Nephron (organoid): ENCODE measurements at regions not wholly inside any gene's neighbourhood (a gene's known extent, or its start where the extent isn't known, plus 50 kb on each side); places are given as distances from the start of the nearest gene placed in this dataset.
A peak's percentile ranks its signal among the peaks of the same experiment; 100 is the strongest.

Experiments used
- H3K27ac Mint-ChIP-seq, 3 experiments: 2 replicates each; pipeline ENCODE4 v1.8.0; 2020; ENCODE audit warnings: mixed read lengths in 3 of 3, mild to moderate bottlenecking in 2 of 3, moderate library complexity in 1 of 3
- H3K27me3 Mint-ChIP-seq: 2 replicates; pipeline ENCODE4 v1.8.0; 2021; ENCODE audit warnings: low read depth, mild to moderate bottlenecking, moderate library complexity, mixed read lengths
- H3K36me3 Mint-ChIP-seq: 2 replicates; pipeline ENCODE4 v1.8.0; 2020; ENCODE audit warnings: low read depth, mixed read lengths
- H3K4me1 Mint-ChIP-seq: 2 replicates; pipeline ENCODE4 v1.8.0; 2020; ENCODE audit warnings: mixed read lengths
- H3K4me3 Mint-ChIP-seq, 3 experiments: 2 replicates each; pipeline ENCODE4 v1.8.0; 2020; ENCODE audit warnings: mild to moderate bottlenecking in 3 of 3, mixed read lengths in 3 of 3, moderate library complexity in 2 of 3
- H3K9me3 Mint-ChIP-seq: 2 replicates; pipeline ENCODE4 v1.8.0; 2020; ENCODE audit warnings: mixed read lengths
- TF ChIP-seq, protein P1 (sequence below), 3 experiments: fragments of 200-600 bp; sonication (generic); IDR thresholded peaks; one replicate each; pipeline ENCODE4 v1.5.0; 2021; ENCODE audit warnings: antibody characterized with exemption in 3 of 3; ENCODE audit not compliant: unreplicated experiment in 3 of 3

DNA sequence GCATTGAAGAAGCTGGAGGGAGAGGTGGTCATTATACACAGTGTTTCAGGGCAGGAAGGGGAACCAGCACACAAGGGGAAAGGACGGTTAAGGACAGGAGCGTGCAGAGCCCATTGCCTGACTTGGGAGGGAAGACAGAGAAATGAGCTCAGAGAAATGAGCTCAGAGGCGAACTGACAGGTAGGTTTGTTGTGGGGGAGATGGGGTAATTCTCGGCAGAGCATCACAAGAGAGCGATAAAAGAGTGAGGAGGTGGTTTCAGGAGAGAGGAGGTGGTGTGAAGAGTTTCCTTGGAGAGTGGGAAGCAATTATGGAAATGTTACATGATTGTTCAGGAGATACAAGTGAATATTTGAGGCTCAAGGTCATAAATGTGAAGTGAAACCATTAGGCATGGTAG lies 61.0 kb downstream of the MRGPRX1 start:
- H3K4me3 Mint-ChIP-seq: no peak overlapping the region
- no peaks in the 10 kb centered on the region for H3K36me3 Mint-ChIP-seq
- no peaks in the 10 kb centered on the region for H3K9me3 Mint-ChIP-seq
- peaks cover 8% of the 10 kb centered on the region for H3K27me3 Mint-ChIP-seq
- H3K4me1 Mint-ChIP-seq: no peaks in the 10 kb centered on the region
- no peak overlapping the region for H3K27ac Mint-ChIP-seq
- TF ChIP-seq, protein P1, sequence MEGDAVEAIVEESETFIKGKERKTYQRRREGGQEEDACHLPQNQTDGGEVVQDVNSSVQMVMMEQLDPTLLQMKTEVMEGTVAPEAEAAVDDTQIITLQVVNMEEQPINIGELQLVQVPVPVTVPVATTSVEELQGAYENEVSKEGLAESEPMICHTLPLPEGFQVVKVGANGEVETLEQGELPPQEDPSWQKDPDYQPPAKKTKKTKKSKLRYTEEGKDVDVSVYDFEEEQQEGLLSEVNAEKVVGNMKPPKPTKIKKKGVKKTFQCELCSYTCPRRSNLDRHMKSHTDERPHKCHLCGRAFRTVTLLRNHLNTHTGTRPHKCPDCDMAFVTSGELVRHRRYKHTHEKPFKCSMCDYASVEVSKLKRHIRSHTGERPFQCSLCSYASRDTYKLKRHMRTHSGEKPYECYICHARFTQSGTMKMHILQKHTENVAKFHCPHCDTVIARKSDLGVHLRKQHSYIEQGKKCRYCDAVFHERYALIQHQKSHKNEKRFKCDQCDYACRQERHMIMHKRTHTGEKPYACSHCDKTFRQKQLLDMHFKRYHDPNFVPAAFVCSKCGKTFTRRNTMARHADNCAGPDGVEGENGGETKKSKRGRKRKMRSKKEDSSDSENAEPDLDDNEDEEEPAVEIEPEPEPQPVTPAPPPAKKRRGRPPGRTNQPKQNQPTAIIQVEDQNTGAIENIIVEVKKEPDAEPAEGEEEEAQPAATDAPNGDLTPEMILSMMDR (IDR thresholded peaks at IDR 0.05; ENCODE audit: unreplicated experiment in 3 of 3): no peak

DNA sequence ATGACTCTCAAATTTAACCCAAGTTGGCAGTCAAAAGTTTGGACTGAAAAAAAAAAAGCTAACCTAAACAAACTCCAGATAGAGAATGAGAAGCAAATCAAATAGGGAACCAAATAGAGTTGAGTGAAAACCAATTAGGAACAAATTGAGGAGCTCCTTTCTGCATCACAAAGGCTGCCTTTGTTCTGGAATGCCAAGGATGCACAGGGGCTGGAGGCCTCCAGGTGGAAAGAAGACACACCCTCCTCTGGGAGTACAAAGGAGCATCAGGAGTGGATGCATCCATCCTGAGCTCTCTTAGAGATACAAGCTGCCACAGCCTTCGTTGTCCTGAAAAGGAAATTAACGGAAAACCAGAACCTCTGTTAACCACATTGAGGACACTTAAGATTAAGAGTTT lies 73.3 kb downstream of the MRGPRX1 start:
- Mint-ChIP-seq H3K9me3 (no peaks in the 10 kb centered on the region), H3K36me3 (no peaks in the 10 kb centered on the region), H3K27me3 (peaks cover 22% of the 10 kb centered on the region), H3K27ac (no peak overlapping the region), H3K4me1 (no peaks in the 10 kb centered on the region), H3K4me3 (no peak overlapping the region)
- TF ChIP-seq, protein P1 (IDR thresholded peaks at IDR 0.05; ENCODE audit: unreplicated experiment in 3 of 3): no peak

DNA sequence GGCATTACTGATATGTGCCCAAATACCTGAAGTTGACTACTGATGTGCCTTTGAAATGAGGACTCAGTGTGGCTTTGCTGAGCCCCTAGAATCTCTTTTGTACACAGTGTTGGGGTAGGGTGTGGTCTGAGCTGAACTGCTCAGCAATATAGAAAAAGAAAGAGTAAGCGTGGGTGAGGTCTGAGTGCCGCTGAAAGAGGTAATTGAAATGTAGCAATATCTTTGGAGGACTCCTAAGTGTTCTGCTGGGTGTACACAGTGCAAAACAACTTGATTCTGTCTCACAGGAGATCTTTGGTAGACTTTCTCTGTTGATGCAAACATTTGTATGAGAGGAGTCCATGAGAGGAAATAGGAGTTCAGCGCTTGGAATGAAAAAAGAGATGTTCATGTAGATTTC lies 73.7 kb upstream of the PTPN5 start:
- H3K4me3 Mint-ChIP-seq: no peak overlapping the region
- peaks cover 22% of the 10 kb centered on the region for H3K27me3 Mint-ChIP-seq
- H3K27ac Mint-ChIP-seq: no peak overlapping the region
- no peaks in the 10 kb centered on the region for H3K36me3 Mint-ChIP-seq
- TF ChIP-seq, protein P1 (IDR thresholded peaks at IDR 0.05; ENCODE audit: unreplicated experiment in 3 of 3): no peak
- no peaks in the 10 kb centered on the region for H3K4me1 Mint-ChIP-seq
- H3K9me3 Mint-ChIP-seq: no peaks in the 10 kb centered on the region

DNA sequence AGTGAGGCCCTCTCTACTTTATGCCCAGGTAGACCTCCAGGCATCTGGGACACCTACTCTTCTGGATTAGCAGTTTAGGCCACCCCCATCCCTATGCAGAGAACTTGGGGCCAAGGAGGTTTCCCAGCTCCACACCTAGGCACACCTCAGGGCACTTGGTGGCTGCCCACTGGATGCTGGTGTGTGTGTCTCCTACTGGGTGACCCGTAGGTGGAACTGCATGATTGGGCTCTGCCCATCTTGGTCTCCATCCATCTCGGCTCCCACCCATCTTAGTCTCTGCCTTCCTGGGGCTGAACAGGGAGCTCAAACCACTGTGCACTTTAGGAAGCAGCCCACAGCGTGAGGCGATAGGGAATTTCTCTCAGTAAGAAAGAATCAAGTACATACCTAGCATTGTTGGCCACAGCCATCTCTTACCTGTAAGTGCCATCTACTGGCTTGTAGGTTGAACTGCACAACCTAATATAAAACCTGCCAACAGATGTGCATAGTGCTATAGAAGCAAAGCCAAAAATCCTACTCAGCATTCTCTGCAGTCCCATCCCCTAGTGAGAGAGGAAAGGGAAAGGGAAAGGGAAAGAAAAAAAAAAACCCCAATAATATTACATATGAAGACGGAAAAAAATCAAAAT lies 61.6 kb upstream of the PTPN5 start:
- Mint-ChIP-seq H3K36me3 (no peaks in the 10 kb centered on the region), H3K9me3 (peaks cover 3% of the 10 kb centered on the region), H3K4me3 (no peak overlapping the region), H3K4me1 (no peaks in the 10 kb centered on the region), H3K27me3 (no peaks in the 10 kb centered on the region), H3K27ac (no peak overlapping the region)
- TF ChIP-seq, protein P1 (IDR thresholded peaks at IDR 0.05; ENCODE audit: unreplicated experiment in 3 of 3): peak; percentile 42 to 60 (median 43)

DNA sequence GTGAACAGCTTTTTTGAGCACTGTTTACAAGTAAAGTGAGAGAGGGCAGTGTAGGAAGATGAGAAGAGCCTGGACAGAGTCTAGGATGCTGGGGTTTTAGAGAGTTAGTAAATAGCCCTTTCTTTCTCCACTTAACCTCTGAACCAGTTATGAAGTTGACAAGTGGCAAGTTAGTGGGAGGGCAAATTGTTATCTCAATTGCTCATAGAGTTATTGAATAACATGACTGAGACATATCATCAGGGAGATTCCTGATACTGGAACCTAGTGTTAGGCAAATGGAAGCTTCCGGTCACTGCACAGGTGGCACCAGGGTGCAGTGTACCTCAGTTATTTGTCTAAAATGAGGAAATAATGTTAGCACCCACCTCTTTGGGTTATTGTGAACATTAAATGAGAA lies 57.8 kb upstream of the PTPN5 start:
- Mint-ChIP-seq H3K4me3 (no peak overlapping the region), H3K27ac (no peak overlapping the region), H3K9me3 (no peaks in the 10 kb centered on the region), H3K4me1 (no peaks in the 10 kb centered on the region), H3K36me3 (no peaks in the 10 kb centered on the region), H3K27me3 (peaks cover 11% of the 10 kb centered on the region)
- TF ChIP-seq, protein P1 (IDR thresholded peaks at IDR 0.05; ENCODE audit: unreplicated experiment in 3 of 3): no peak

DNA sequence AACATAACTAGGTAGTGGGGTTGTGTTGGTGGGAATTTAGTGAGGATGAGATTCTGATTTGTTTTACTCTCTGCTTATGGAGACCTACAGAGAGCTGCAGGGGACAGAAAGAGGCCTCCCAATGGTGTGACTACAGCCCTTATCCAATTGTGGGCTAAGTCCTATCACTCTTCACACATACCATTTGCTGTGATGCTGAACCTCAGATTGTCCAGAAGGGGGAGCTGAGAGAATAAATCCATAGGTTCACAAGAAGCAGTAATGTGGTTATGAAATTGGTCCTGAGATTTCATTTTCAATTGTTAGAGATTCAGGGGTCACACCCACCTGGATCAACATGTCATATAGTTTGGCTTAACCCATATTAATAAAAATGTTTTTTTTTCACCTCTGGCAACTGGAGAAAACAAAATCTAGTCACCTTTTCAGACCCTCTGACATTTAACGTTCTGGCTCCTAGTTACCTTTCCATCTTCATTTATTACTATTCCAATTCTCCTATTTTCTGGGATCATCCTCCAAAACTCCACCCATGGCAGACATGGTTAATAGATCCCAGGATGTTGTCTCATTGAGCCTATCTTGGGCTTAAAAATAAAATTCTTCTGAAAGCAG lies 53.3 kb upstream of the PTPN5 start:
- H3K27ac Mint-ChIP-seq: no peak overlapping the region
- no peaks in the 10 kb centered on the region for H3K36me3 Mint-ChIP-seq
- TF ChIP-seq, protein P1 (IDR thresholded peaks at IDR 0.05; ENCODE audit: unreplicated experiment in 3 of 3): peak; percentile 48 to 62 (median 53)
- no peak overlapping the region for H3K4me3 Mint-ChIP-seq
- peaks cover 3% of the 10 kb centered on the region for H3K9me3 Mint-ChIP-seq
- no peaks in the 10 kb centered on the region for H3K4me1 Mint-ChIP-seq
- peaks cover 11% of the 10 kb centered on the region for H3K27me3 Mint-ChIP-seq
